DMS114 treated with DMSO at 0.1 percent for 48 hours (cell line): ENCODE measurements at regions not wholly inside any gene's neighbourhood (a gene's known extent, or its start where the extent isn't known, plus 50 kb on each side); places are given as distances from the start of the nearest gene placed in this dataset.

Experiments
- DNase-seq: peaks from one replicate; lab custom pipeline; 2025; ENCODE audit not compliant: unreplicated experiment; lab: John Stamatoyannopoulos, UW

GRCh38 chrX:6701085-6701484 lies 166.2 kb upstream of the VCX3A start:
- DNase-seq = no peak

- DNase-seq = no peak
Measured at GRCh38 chrX:6695717-6696116, 160.8 kb upstream of the VCX3A start.

GRCh38 chrX:6694977-6695376 lies 160.1 kb upstream of the VCX3A start:
- DNase-seq = no peak

- no peak for DNase-seq
Measured at GRCh38 chrX:6694221-6694620, 159.3 kb upstream of the VCX3A start.

- no peak for DNase-seq
Measured at GRCh38 chrX:6693051-6693450, 158.1 kb upstream of the VCX3A start.

- DNase-seq = no peak
Measured at GRCh38 chrX:6685489-6685888, 150.6 kb upstream of the VCX3A start.

GRCh38 chrX:6683353-6683752 lies 148.4 kb upstream of the VCX3A start:
- no peak for DNase-seq

- no peak for DNase-seq
Measured at GRCh38 chrX:6681521-6682145, 146.7 kb upstream of the VCX3A start.

- DNase-seq = no peak
Measured at GRCh38 chrX:6679988-6680387, 145.1 kb upstream of the VCX3A start.

GRCh38 chrX:6679550-6679949 lies 144.6 kb upstream of the VCX3A start:
- DNase-seq = no peak

GRCh38 chrX:6678313-6678712 lies 143.4 kb upstream of the VCX3A start:
- no peak for DNase-seq

- DNase-seq = no peak
Measured at GRCh38 chrX:6674734-6675133, 139.8 kb upstream of the VCX3A start.

- no peak for DNase-seq
Measured at GRCh38 chrX:6667048-6667768, 132.3 kb upstream of the VCX3A start.

- no peak for DNase-seq
Measured at GRCh38 chrX:6666624-6667023, 131.7 kb upstream of the VCX3A start.

GRCh38 chrX:6661736-6662135 lies 126.8 kb upstream of the VCX3A start:
- no peak for DNase-seq

- DNase-seq = no peak
Measured at GRCh38 chrX:6660567-6661264, 125.8 kb upstream of the VCX3A start.

- DNase-seq = no peak
Measured at GRCh38 chrX:6645216-6645615, 110.3 kb upstream of the VCX3A start.

GRCh38 chrX:6644411-6644810 lies 109.5 kb upstream of the VCX3A start:
- DNase-seq = no peak

GRCh38 chrX:6640727-6641126 lies 105.8 kb upstream of the VCX3A start:
- no peak for DNase-seq

- DNase-seq = no peak
Measured at GRCh38 chrX:6614506-6614905, 79.6 kb upstream of the VCX3A start.

- no peak for DNase-seq
Measured at GRCh38 chrX:6599230-6599860, 64.4 kb upstream of the VCX3A start.
